GM10266 (cell line): ENCODE measurements at regions not wholly inside any gene's neighbourhood (a gene's known extent, or its start where the extent isn't known, plus 50 kb on each side); places are given as distances from the start of the nearest gene placed in this dataset.
A peak's percentile ranks its signal among the peaks of the same experiment; 100 is the strongest.

ENCODE experiments used
- DNase-seq: peaks from one replicate; pipeline ENCODE4 v3.0.0; 2012; ENCODE audit errors: extremely low spot score
- TF ChIP-seq, protein P1 (sequence below): IDR thresholded peaks from 2 replicates; pipeline ENCODE4 v1.5.1; 2012; ENCODE audit warnings: mild to moderate bottlenecking, low read depth; ENCODE audit not compliant: control insufficient read depth, insufficient read depth; ENCODE audit errors: missing control alignments

DNA sequence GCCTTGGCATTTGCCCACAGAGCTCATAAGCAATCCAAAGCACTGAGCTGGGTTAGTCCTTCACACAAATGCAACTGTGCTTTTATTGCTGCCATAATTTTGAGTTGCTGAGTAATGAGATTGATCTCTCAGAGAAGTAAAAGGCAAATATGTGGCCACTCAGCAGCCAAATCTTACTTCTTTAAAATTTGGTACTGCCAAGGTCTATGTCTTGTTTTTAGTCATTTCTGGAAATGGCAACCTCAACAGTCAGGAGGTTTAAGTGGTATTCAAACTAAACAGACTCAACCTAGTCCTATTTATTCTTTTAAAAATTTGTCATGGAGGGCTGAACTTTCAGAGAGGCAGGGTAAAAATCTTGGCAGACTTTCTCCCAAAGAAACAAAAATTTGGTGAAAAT, 216.4 kb upstream of the GJB5 start:
- DNase-seq, result no peak
- TF ChIP-seq, protein P1, sequence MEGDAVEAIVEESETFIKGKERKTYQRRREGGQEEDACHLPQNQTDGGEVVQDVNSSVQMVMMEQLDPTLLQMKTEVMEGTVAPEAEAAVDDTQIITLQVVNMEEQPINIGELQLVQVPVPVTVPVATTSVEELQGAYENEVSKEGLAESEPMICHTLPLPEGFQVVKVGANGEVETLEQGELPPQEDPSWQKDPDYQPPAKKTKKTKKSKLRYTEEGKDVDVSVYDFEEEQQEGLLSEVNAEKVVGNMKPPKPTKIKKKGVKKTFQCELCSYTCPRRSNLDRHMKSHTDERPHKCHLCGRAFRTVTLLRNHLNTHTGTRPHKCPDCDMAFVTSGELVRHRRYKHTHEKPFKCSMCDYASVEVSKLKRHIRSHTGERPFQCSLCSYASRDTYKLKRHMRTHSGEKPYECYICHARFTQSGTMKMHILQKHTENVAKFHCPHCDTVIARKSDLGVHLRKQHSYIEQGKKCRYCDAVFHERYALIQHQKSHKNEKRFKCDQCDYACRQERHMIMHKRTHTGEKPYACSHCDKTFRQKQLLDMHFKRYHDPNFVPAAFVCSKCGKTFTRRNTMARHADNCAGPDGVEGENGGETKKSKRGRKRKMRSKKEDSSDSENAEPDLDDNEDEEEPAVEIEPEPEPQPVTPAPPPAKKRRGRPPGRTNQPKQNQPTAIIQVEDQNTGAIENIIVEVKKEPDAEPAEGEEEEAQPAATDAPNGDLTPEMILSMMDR, result no peak

DNA sequence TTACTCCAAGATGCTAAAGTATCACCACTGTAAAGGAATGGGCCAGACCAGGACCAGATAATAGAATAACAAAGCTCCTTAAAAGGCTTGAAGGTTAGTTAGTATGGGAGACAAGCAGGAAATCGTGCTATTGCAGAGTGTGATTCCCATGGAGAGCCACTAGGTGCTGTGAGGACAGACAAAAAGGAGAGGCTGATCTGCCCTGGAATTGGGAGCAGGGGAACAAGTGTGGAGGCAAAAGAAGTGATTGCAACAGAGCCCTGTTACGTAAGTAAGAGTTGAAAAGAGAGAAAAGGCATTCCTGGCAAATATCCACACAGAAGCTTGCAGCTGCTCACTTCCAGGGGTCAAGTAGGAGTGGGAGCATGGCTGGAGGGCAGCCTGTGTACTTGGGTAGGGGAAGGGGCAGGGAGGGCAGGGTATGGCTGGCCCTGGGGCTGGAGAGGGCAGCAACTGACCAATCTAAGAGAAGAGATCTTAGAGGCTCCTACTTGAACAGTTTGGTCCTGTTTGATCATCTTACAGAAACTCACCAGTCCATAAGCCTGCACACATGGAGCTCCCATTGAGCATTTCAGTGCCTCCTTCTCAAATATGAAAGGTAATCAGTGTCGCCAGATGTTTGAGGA, 207.7 kb upstream of the GJB5 start:
- TF ChIP-seq, protein P1, result no peak
- DNase-seq, result no peak

DNA sequence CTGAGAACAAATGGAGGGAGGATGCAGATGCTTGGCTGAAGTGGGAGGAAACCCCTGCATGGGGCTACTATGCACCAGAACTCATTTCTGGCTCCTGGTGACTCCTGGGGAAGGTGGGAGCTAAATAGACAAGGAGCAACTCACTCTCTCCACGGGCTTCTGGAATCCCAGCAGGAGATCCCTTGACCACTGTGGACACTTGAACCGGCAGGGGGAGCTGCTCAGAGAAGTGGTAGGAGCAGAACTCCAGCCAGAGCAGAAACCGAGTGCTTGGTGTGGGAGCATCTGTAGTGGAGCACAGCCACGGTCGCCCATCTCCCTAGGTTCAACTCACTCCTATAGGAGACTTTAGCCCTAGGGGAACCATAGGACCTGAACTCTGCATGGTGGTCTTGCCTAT, 205.6 kb upstream of the GJB5 start:
- no peak for DNase-seq
- TF ChIP-seq, protein P1, result peak; percentile 29

DNA sequence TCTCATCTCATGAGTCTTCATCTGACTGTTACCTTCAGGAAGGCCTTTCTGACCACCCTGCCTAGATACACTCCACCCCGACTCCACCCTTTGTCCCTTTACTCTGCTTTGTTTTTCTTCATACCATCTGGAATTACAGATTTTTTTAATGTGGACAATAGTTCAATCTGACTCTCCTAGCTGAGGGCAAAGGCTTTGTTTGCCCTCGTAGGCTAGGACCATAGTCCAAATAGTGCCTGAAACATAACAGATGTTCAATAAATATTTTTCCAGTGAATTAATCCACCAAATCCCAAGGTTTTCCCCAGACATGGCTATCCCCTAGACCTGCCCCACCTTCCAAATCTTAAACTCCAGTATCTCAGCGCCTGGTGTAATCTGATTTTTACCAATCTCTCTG, 176.5 kb upstream of the GJB5 start:
- TF ChIP-seq, protein P1, result no peak
- no peak for DNase-seq

DNA sequence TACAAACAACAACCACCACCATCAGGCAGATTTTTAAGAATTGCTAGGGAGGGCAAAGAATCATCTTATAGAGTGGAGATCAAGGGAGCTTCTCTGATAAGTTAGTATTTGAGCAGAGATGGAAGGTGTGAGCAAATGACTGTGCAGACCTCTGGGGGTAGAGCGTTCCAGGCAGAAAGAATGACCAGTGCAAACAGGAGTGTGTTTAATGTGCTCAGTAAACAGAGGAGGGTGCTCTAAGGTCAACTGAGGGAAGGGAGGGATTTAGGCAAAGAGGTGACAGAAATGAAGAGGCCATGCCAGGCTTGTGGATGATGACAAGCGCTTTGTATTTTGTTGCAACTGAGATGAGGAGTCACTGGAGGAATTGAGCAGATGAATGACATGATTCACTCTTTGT, 172.5 kb upstream of the GJB5 start:
- TF ChIP-seq, protein P1, result no peak
- DNase-seq, result no peak

DNA sequence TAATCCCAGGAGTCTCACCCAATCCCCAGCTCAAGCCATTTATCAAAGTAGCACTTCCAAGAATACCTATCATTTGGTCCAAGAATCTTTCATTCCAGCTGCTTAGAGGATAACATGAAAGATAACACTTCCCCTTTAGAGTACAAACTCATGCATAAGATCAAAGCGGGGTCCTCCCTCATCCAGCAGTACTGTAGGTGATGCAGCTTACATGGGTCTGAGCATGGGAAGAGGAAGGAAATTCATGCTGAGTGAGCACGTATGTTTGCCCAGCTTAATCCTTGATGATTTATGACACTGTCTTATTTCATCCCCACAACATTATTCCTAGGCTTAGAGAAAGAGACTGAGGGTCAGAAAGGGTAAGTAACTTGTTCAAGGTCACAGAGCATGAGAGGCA, 167.1 kb upstream of the GJB5 start:
- TF ChIP-seq, protein P1, result no peak
- DNase-seq, result no peak

DNA sequence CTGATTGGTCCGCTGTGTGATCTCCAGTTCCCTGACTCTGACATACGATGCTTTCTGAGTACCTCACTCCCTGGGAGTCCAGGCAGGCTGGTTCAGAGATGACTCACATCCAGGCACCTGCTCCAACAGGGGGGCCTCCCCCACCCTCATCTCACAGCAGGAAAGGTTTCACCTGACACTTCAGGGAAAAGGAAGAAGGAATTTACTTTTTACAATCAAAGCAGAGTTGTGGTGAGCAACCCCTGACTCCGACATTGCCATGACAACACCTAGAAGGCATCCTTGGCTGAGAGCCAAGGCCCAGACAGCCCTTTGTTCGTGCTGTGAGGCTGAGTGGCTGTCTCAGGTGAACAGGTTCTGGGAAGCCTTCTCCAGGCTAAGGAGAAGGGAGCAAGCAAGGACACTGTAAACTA, 164.6 kb upstream of the GJB5 start:
- DNase-seq, result no peak
- TF ChIP-seq, protein P1, result no peak
